ENCODE measurements at regions not wholly inside any gene's neighbourhood (a gene's known extent, or its start where the extent isn't known, plus 50 kb on each side); places are given as distances from the start of the nearest gene placed in this dataset.

DNA sequence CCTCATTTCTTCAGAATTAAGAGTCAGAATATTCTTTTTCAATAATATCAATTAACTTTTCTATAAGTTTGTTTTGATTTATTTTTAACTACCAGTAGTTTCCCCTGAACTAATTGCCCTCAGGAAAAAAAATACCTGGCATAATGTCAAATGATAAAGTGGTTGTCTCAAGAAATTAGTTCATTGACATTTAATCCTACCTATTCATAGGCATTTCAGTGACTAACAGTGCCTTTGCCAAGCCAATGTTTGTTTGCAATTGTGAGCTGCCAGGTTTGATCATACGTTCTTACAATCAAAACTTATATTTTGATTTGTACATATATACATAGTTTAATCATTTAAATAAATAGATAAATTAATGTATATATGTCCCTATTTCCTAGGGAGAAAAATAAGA lies 267.3 kb upstream of the MC4R start:
- no peak overlapping the region for H3K4me3 ChIP-seq
- 0% methylated on average over 1 of the region's 1 CpG for WGBS (ENCODE audit: insufficient coverage, low coverage, missing lambda C conversion rate)
- H4K20me1 ChIP-seq (replicated peaks; ENCODE audit: control insufficient read depth, insufficient read depth, low read length), result no peaks in the 10 kb centered on the region
- in situ Hi-C loops (cut with MboI) (no loop called here), intact Hi-C loops (cut with micrococcal nuclease) (no loop called here)
- no peak overlapping the region for H3K27ac ChIP-seq (ENCODE audit: extremely low read depth, low read depth, low read length)
- DNase-seq (ENCODE audit: extremely low read depth in 1 of 4, low spot score in 3 of 4), result no peak
- no peaks in the 10 kb centered on the region for H3K9me1 ChIP-seq (ENCODE audit: control insufficient read depth, insufficient read depth, low read length)
- no peak overlapping the region for H2AFZ ChIP-seq (ENCODE audit: low read depth, low read length)
- TF ChIP-seq SLC30A9 (CRISPR knock-in tag; IDR thresholded peaks at IDR 0.05), result no peak
- TF ChIP-seq ELF1 (tag; IDR thresholded peaks at IDR 0.05), result no peak
- TF ChIP-seq EZH2 (IDR thresholded peaks at IDR 0.05; ENCODE audit: borderline replicate concordance, low read depth, low read length), result no peak
- no peak for TF ChIP-seq PPARD (CRISPR knock-in tag; IDR thresholded peaks at IDR 0.05)
- TF ChIP-seq NR2F6 (CRISPR knock-in tag; IDR thresholded peaks at IDR 0.05), result no peak
- TF ChIP-seq SNRNP70 (optimal IDR thresholded peaks at IDR 0.05; ENCODE audit: low read depth, low read length), result no peak
- no peak for TF ChIP-seq ARID2 (IDR thresholded peaks at IDR 0.05)
- TF ChIP-seq, protein P1, sequence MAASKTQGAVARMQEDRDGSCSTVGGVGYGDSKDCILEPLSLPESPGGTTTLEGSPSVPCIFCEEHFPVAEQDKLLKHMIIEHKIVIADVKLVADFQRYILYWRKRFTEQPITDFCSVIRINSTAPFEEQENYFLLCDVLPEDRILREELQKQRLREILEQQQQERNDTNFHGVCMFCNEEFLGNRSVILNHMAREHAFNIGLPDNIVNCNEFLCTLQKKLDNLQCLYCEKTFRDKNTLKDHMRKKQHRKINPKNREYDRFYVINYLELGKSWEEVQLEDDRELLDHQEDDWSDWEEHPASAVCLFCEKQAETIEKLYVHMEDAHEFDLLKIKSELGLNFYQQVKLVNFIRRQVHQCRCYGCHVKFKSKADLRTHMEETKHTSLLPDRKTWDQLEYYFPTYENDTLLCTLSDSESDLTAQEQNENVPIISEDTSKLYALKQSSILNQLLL (CRISPR knock-in tag; IDR thresholded peaks at IDR 0.05; ENCODE audit: borderline replicate concordance), result no peak
- no peak for TF ChIP-seq ZNF282 (CRISPR knock-in tag; IDR thresholded peaks at IDR 0.05)
- TF ChIP-seq ZBTB8A (IDR thresholded peaks at IDR 0.05; ENCODE audit: partially characterized antibody), result no peak
- TF ChIP-seq EP400 (IDR thresholded peaks at IDR 0.05), result no peak
- TF ChIP-seq RBBP5 (IDR thresholded peaks at IDR 0.05; ENCODE audit: borderline replicate concordance, insufficient read depth, low read length, poor library complexity, severe bottlenecking), result no peak
- TF ChIP-seq DPF2 (IDR thresholded peaks at IDR 0.05), result no peak
- TF ChIP-seq, protein P2, sequence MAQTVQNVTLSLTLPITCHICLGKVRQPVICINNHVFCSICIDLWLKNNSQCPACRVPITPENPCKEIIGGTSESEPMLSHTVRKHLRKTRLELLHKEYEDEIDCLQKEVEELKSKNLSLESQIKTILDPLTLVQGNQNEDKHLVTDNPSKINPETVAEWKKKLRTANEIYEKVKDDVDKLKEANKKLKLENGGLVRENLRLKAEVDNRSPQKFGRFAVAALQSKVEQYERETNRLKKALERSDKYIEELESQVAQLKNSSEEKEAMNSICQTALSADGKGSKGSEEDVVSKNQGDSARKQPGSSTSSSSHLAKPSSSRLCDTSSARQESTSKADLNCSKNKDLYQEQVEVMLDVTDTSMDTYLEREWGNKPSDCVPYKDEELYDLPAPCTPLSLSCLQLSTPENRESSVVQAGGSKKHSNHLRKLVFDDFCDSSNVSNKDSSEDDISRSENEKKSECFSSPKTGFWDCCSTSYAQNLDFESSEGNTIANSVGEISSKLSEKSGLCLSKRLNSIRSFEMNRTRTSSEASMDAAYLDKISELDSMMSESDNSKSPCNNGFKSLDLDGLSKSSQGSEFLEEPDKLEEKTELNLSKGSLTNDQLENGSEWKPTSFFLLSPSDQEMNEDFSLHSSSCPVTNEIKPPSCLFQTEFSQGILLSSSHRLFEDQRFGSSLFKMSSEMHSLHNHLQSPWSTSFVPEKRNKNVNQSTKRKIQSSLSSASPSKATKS (CRISPR knock-in tag; IDR thresholded peaks at IDR 0.05), result no peak
- no peak for TF ChIP-seq PHB (CRISPR knock-in tag; IDR thresholded peaks at IDR 0.05)
- no peak for TF ChIP-seq CHD1 (IDR thresholded peaks at IDR 0.05; ENCODE audit: low read length)
- no peak for TF ChIP-seq ELF4 (CRISPR knock-in tag; IDR thresholded peaks at IDR 0.05)
- no peak for TF ChIP-seq ZNF347 (CRISPR knock-in tag; IDR thresholded peaks at IDR 0.05; ENCODE audit: low read depth)
- TF ChIP-seq ZNF696 (CRISPR knock-in tag; conservative IDR thresholded peaks at IDR 0.05), result no peak
- TF ChIP-seq, protein P3, sequence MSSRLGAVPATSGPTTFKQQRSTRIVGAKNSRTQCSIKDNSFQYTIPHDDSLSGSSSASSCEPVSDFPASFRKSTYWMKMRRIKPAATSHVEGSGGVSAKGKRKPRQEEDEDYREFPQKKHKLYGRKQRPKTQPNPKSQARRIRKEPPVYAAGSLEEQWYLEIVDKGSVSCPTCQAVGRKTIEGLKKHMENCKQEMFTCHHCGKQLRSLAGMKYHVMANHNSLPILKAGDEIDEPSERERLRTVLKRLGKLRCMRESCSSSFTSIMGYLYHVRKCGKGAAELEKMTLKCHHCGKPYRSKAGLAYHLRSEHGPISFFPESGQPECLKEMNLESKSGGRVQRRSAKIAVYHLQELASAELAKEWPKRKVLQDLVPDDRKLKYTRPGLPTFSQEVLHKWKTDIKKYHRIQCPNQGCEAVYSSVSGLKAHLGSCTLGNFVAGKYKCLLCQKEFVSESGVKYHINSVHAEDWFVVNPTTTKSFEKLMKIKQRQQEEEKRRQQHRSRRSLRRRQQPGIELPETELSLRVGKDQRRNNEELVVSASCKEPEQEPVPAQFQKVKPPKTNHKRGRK (tag; IDR thresholded peaks at IDR 0.05), result no peak
- no peak for FAIRE-seq
- POLR2A ChIA-PET, result no interaction called here
- CTCF ChIA-PET (ENCODE audit: low intra/inter-chr PET ratio), result no interaction called here
- H3K9me3 ChIP-seq (replicated peaks; ENCODE audit: control insufficient read depth, insufficient read depth, low read depth, low read length), result no peaks in the 10 kb centered on the region
- H3K4me1 ChIP-seq (replicated peaks in 1 of 2; ENCODE audit: control insufficient read depth in 2 of 2, insufficient read depth in 2 of 2, low read length in 2 of 2), result no peaks in the 10 kb centered on the region
- no peaks in the 10 kb centered on the region for H3K27me3 ChIP-seq (ENCODE audit: control insufficient read depth in 2 of 2, insufficient read depth in 2 of 2, low read length in 2 of 2)
- no TSS peak for BruUV-seq (replicated peaks)
- H3K4me2 ChIP-seq (ENCODE audit: insufficient read depth, low read length), result no peak overlapping the region
- H3K36me3 ChIP-seq (ENCODE audit: control insufficient read depth, insufficient read depth, low read length), result no peaks in the 10 kb centered on the region
- ATAC-seq, result no peak
- H3K9ac ChIP-seq (ENCODE audit: insufficient read depth in 1 of 2, low read depth in 2 of 2, low read length in 2 of 2), result no peak overlapping the region
- H3K79me2 ChIP-seq (ENCODE audit: control insufficient read depth, insufficient read depth, low read length), result no peaks in the 10 kb centered on the region
